ENCODE measurements at regions not wholly inside any gene's neighbourhood (a gene's known extent, or its start where the extent isn't known, plus 50 kb on each side); places are given as distances from the start of the nearest gene placed in this dataset.

GRCh38 chr5:136793300-136793699 is 428.0 kb upstream of the TRPC7 start:
- H3K9me3 ChIP-seq (ENCODE audit: low read depth): no peaks in the 10 kb centered on the region
- no peak for DNase-seq (ENCODE audit: low spot score)
- no peaks in the 10 kb centered on the region for H3K27me3 ChIP-seq
- Mint-ChIP-seq H3K36me3 (no peaks in the 10 kb centered on the region), H3K27me3 (ENCODE audit: insufficient read depth, low read depth) (peaks cover 5% of the 10 kb centered on the region), H3K9me3 (no peaks in the 10 kb centered on the region), H3K27ac (no peak overlapping the region), H3K4me3 (no peak overlapping the region), H3K4me1 (no peaks in the 10 kb centered on the region)
- H2AFZ ChIP-seq (replicated peaks): no peak overlapping the region
- H3K4me1 ChIP-seq: no peaks in the 10 kb centered on the region
- no peaks in the 10 kb centered on the region for H3K36me3 ChIP-seq
- H4K20me1 ChIP-seq (ENCODE audit: low read depth): no peaks in the 10 kb centered on the region
- H3F3A ChIP-seq (ENCODE audit: low read depth): no peaks in the 10 kb centered on the region
- H3K79me2 ChIP-seq (ENCODE audit: low read depth): no peaks in the 10 kb centered on the region
- H3K9ac ChIP-seq: no peak overlapping the region
- no peak overlapping the region for H3K4me2 ChIP-seq
- H3K27ac ChIP-seq: no peak overlapping the region
- no peak overlapping the region for H3K4me3 ChIP-seq
- no peak for TF ChIP-seq EZH2 (IDR thresholded peaks at IDR 0.05)
- TF ChIP-seq EZH2phosphoT487 (IDR thresholded peaks at IDR 0.05): no peak
- no peak for TF ChIP-seq CTCF (IDR thresholded peaks at IDR 0.05)

DNA sequence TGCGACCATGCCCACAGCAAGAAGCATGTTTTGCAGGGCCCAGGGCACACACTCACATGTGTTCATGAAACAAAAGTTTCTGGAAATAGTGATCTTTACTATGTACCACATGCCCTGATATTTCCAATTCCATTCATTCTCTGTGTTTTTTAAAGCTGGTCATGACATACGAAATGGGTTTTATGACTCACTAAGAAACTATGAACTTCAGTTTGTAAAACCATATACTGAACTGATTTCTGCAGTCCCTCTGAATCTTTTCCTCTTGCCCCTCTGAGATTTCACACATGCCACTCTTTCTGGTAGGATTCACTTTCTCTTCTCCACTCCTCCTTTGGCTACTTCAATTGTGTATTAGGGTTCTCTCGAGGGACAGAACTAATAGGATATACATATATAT is 416.1 kb upstream of the TRPC7 start:
- Histone ChIP-seq H4K20me1 (ENCODE audit: low read depth) (no peaks in the 10 kb centered on the region), H3K27me3 (no peaks in the 10 kb centered on the region), H3K4me1 (no peaks in the 10 kb centered on the region), H3K36me3 (no peaks in the 10 kb centered on the region), H3K79me2 (ENCODE audit: low read depth) (no peaks in the 10 kb centered on the region), H3K4me2 (no peak overlapping the region), H3K4me3 (no peak overlapping the region), H2AFZ (replicated peaks) (no peak overlapping the region), H3K27ac (no peak overlapping the region), H3F3A (ENCODE audit: low read depth) (no peaks in the 10 kb centered on the region), H3K9me3 (ENCODE audit: low read depth) (no peaks in the 10 kb centered on the region), H3K9ac (no peak overlapping the region)
- TF ChIP-seq EZH2phosphoT487 (IDR thresholded peaks at IDR 0.05): no peak
- TF ChIP-seq EZH2 (IDR thresholded peaks at IDR 0.05): no peak
- no peak for TF ChIP-seq CTCF (IDR thresholded peaks at IDR 0.05)
- Mint-ChIP-seq H3K9me3 (no peaks in the 10 kb centered on the region), H3K27me3 (ENCODE audit: insufficient read depth, low read depth) (peaks cover 2% of the 10 kb centered on the region), H3K4me1 (no peaks in the 10 kb centered on the region), H3K27ac (no peak overlapping the region), H3K36me3 (no peaks in the 10 kb centered on the region), H3K4me3 (no peak overlapping the region)
- DNase-seq (ENCODE audit: low spot score): no peak

GRCh38 chr5:136780518-136780917 is 415.2 kb upstream of the TRPC7 start:
- no peak overlapping the region for H3K9ac ChIP-seq
- no peaks in the 10 kb centered on the region for H3K9me3 ChIP-seq (ENCODE audit: low read depth)
- Mint-ChIP-seq H3K36me3 (no peaks in the 10 kb centered on the region), H3K4me1 (no peaks in the 10 kb centered on the region), H3K9me3 (no peaks in the 10 kb centered on the region), H3K27ac (no peak overlapping the region), H3K4me3 (no peak overlapping the region), H3K27me3 (ENCODE audit: insufficient read depth, low read depth) (peaks cover 2% of the 10 kb centered on the region)
- H3K4me3 ChIP-seq: no peak overlapping the region
- no peaks in the 10 kb centered on the region for H3K36me3 ChIP-seq
- H3F3A ChIP-seq (ENCODE audit: low read depth): no peaks in the 10 kb centered on the region
- DNase-seq (ENCODE audit: low spot score): peak; percentile 9
- TF ChIP-seq EZH2 (IDR thresholded peaks at IDR 0.05): no peak
- peak; percentile 18 for TF ChIP-seq CTCF (IDR thresholded peaks at IDR 0.05)
- no peak for TF ChIP-seq EZH2phosphoT487 (IDR thresholded peaks at IDR 0.05)
- no peak overlapping the region for H3K27ac ChIP-seq
- no peaks in the 10 kb centered on the region for H4K20me1 ChIP-seq (ENCODE audit: low read depth)
- H3K4me1 ChIP-seq: no peaks in the 10 kb centered on the region
- no peaks in the 10 kb centered on the region for H3K27me3 ChIP-seq
- H3K79me2 ChIP-seq (ENCODE audit: low read depth): no peaks in the 10 kb centered on the region
- no peak overlapping the region for H2AFZ ChIP-seq (replicated peaks)
- no peak overlapping the region for H3K4me2 ChIP-seq

Data from neural progenitor cell (in vitro differentiated cells).